Rectal smooth muscle tissue (tissue), 1 donor: ENCODE measurements at regions not wholly inside any gene's neighbourhood (a gene's known extent, or its start where the extent isn't known, plus 50 kb on each side); places are given as distances from the start of the nearest gene placed in this dataset.

ENCODE experiments used
- H3K27ac ChIP-seq: one replicate; pipeline ENCODE4 v1.7.0; 2013; ENCODE audit warnings: low read depth, low read length, inconsistent platforms
- H3K27me3 ChIP-seq: one replicate; pipeline ENCODE4 v1.7.0; 2013; ENCODE audit warnings: low read length; ENCODE audit not compliant: control insufficient read depth, insufficient read depth
- H3K36me3 ChIP-seq: one replicate; pipeline ENCODE4 v1.7.0; 2013; ENCODE audit warnings: low read length; ENCODE audit not compliant: control insufficient read depth, insufficient read depth
- H3K4me1 ChIP-seq: one replicate; pipeline ENCODE4 v1.7.0; 2013; ENCODE audit warnings: low read length; ENCODE audit not compliant: control insufficient read depth, insufficient read depth
- H3K4me3 ChIP-seq: one replicate; pipeline ENCODE4 v1.7.0; 2013; ENCODE audit warnings: low read length
- H3K9ac ChIP-seq: one replicate; pipeline ENCODE4 v1.7.0; 2013; ENCODE audit warnings: low read length

DNA sequence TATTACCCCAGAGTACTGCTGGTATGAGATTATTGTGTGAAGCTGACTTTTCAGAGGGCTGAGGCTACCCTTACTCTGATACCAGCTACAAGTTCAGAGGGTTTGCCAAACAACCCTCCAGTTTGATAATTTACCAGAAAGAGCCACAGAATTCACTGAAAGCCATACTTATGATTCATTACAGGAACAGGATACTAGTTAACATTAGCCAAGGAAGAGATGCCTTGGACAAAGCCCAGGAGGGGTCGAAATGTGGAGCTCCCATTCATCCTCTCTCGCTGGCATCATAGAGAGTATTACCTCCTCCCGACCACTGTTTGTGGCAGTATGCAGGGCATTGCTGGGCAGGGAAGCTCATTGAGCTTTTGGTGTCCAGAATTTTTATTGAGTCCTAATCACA lies 364.3 kb downstream of the KCNRG start:
- H3K4me3 ChIP-seq, result no peak overlapping the region
- H3K9ac ChIP-seq, result no peak overlapping the region
- H3K27me3 ChIP-seq, result no peaks in the 10 kb centered on the region
- H3K36me3 ChIP-seq, result no peaks in the 10 kb centered on the region
- no peak overlapping the region for H3K27ac ChIP-seq
- H3K4me1 ChIP-seq, result no peaks in the 10 kb centered on the region

- H3K4me3 ChIP-seq, result no peak overlapping the region
- no peaks in the 10 kb centered on the region for H3K4me1 ChIP-seq
- H3K36me3 ChIP-seq, result no peaks in the 10 kb centered on the region
- H3K27ac ChIP-seq, result no peak overlapping the region
- no peaks in the 10 kb centered on the region for H3K27me3 ChIP-seq
- no peak overlapping the region for H3K9ac ChIP-seq
Observed at GRCh38 chr13:50380905-50381304, 365.7 kb downstream of the KCNRG start.

DNA sequence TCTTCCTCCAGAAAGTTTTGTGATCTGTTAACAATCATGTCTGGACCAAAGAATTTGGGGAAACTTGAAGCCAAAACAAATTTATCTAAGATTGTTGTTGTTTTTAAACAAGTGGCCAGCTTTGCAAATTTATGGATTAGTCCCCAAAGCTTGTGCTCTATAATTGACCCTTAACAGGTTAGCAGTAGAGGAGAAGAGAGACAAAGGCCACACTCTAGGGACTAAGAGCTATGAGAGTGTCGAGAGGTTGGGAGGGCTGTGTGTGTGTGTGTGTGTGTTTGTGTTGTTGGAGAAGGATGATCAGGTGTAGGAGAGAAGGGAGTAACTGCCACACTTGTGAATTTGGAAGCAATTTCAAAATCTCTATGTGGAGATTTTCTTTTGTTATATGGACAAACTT lies 367.3 kb downstream of the KCNRG start:
- H3K4me3 ChIP-seq, result no peak overlapping the region
- no peaks in the 10 kb centered on the region for H3K36me3 ChIP-seq
- H3K27ac ChIP-seq, result no peak overlapping the region
- H3K4me1 ChIP-seq, result no peaks in the 10 kb centered on the region
- H3K9ac ChIP-seq, result no peak overlapping the region
- H3K27me3 ChIP-seq, result no peaks in the 10 kb centered on the region

- Histone ChIP-seq H3K4me1 (no peaks in the 10 kb centered on the region), H3K36me3 (no peaks in the 10 kb centered on the region), H3K4me3 (no peak overlapping the region), H3K27ac (no peak overlapping the region), H3K9ac (no peak overlapping the region), H3K27me3 (no peaks in the 10 kb centered on the region)
Observed at GRCh38 chr13:50382951-50383350, 367.7 kb downstream of the KCNRG start.

- H3K27ac ChIP-seq, result no peak overlapping the region
- no peak overlapping the region for H3K9ac ChIP-seq
- no peaks in the 10 kb centered on the region for H3K4me1 ChIP-seq
Observed at GRCh38 chr13:50384724-50385123, 369.5 kb downstream of the KCNRG start.

DNA sequence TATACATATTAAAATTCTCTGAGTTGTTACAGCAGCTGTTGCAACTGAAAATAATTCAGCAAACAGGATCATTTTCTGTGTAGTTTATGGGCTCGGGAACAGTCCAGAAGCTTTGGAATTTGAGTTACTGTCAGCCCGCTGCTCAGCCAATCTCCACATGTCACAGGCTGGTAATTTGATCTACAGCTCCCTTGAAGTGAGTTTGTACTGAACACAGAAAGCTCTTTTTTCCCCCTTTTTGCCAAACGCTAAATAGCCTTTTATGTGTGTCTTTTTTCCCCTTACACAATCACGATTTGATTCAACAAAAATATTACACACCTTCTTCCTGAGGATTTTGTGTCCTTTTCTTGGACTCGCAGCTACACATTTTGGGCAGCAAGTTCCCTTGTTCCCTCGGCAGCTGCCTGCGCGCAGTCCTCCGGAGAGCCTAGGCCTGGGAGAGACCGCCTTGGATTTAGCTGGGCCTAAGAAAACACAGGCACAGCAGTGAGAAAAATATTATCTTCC lies 371.4 kb downstream of the KCNRG start:
- no peak overlapping the region for H3K9ac ChIP-seq
- no peaks in the 10 kb centered on the region for H3K36me3 ChIP-seq
- H3K4me1 ChIP-seq, result no peaks in the 10 kb centered on the region
- no peak overlapping the region for H3K4me3 ChIP-seq
- H3K27me3 ChIP-seq, result no peaks in the 10 kb centered on the region
- H3K27ac ChIP-seq, result peak overlapping the region; percentile 3

More at GRCh38 chr13:50384724-50385123, 369.5 kb downstream of the KCNRG start:
- Histone ChIP-seq H3K36me3 (no peaks in the 10 kb centered on the region), H3K4me3 (no peak overlapping the region), H3K27me3 (no peaks in the 10 kb centered on the region)

DNA sequence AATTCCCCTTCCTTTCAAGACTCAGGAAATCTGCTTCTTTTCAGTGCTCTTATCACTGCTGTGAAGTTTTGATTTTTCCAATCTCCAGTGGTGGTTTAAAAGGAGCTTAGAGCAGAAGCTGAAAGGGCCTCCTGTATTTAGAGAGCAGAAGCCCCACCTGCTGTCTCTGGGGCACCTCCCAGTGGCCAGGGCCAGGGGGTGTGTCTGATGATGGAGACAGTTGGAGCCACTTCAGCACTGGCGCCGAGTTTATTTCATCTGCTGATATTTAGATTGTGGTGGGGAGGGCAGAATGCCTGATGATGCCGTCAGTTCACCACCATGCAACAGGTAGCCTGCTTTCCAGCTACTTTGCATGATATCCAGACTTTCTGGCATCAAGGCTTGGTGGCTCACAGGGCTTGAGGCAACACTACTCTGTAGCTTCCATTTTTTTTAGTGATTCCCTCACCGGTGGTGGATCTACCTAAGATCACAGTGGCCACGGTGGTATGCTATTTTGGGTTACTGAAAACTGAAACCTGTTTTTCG lies 371.9 kb downstream of the KCNRG start:
- no peaks in the 10 kb centered on the region for H3K4me1 ChIP-seq
- H3K36me3 ChIP-seq, result no peaks in the 10 kb centered on the region
- no peak overlapping the region for H3K4me3 ChIP-seq
- no peak overlapping the region for H3K9ac ChIP-seq
- no peaks in the 10 kb centered on the region for H3K27me3 ChIP-seq
- no peak overlapping the region for H3K27ac ChIP-seq

- Histone ChIP-seq H3K4me1 (no peaks in the 10 kb centered on the region), H3K4me3 (no peak overlapping the region), H3K27me3 (no peaks in the 10 kb centered on the region), H3K27ac (no peak overlapping the region), H3K9ac (no peak overlapping the region), H3K36me3 (no peaks in the 10 kb centered on the region)
Observed at GRCh38 chr13:50388481-50388880, 373.2 kb downstream of the KCNRG start.

DNA sequence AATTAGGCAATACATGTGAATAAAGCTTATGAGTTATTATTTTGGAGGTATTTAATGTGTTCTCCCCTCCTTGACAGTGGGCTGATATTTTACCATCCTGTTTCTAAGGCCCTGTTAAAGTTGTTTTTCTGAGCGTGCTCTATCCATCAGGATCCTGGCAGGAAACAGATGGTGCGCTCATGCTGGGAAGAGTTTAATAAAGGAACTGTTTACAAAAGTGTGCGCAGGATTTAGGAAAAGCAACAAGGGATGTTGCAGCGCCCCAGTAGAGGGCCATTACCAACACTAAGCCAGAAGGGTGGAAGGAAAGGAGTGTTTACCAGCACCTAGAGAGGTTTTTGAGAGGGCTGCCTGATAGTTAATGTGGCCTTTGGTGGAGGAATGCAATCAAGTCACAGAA lies 374.5 kb downstream of the KCNRG start:
- Histone ChIP-seq H3K4me1 (no peaks in the 10 kb centered on the region), H3K27me3 (no peaks in the 10 kb centered on the region), H3K36me3 (no peaks in the 10 kb centered on the region), H3K9ac (no peak overlapping the region), H3K4me3 (no peak overlapping the region), H3K27ac (no peak overlapping the region)

- no peak overlapping the region for H3K9ac ChIP-seq
- H3K4me1 ChIP-seq, result no peaks in the 10 kb centered on the region
- no peaks in the 10 kb centered on the region for H3K36me3 ChIP-seq
- H3K27ac ChIP-seq, result no peak overlapping the region
- H3K4me3 ChIP-seq, result no peak overlapping the region
- H3K27me3 ChIP-seq, result no peaks in the 10 kb centered on the region
Observed at GRCh38 chr13:50390503-50391248, 375.4 kb downstream of the KCNRG start.

DNA sequence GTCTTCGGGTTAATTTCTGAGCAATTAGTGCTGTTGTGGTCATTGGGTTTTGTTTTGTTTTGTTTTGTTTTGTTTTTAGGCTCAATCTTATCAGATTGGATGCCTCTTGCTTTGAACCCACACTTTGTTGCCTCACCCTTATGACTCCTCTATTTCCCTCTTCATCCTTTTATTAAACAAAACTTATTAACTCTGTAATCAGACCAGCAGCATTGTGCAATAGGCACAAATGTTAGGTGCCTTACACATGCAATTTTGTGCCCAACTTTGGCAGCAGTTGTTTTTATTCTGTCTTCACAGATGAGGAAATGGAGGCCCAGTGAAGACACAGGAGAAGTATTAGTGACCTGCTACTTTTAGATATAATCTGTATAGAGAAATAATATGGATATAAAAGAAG lies 377.7 kb downstream of the KCNRG start:
- H3K9ac ChIP-seq, result no peak overlapping the region
- no peak overlapping the region for H3K4me3 ChIP-seq
- H3K36me3 ChIP-seq, result no peaks in the 10 kb centered on the region
- no peak overlapping the region for H3K27ac ChIP-seq
- no peaks in the 10 kb centered on the region for H3K27me3 ChIP-seq
- H3K4me1 ChIP-seq, result no peaks in the 10 kb centered on the region

- Histone ChIP-seq H3K9ac (no peak overlapping the region), H3K27ac (no peak overlapping the region), H3K4me3 (no peak overlapping the region), H3K4me1 (no peaks in the 10 kb centered on the region), H3K36me3 (no peaks in the 10 kb centered on the region), H3K27me3 (no peaks in the 10 kb centered on the region)
Observed at GRCh38 chr13:50393628-50394027, 378.4 kb downstream of the KCNRG start.

DNA sequence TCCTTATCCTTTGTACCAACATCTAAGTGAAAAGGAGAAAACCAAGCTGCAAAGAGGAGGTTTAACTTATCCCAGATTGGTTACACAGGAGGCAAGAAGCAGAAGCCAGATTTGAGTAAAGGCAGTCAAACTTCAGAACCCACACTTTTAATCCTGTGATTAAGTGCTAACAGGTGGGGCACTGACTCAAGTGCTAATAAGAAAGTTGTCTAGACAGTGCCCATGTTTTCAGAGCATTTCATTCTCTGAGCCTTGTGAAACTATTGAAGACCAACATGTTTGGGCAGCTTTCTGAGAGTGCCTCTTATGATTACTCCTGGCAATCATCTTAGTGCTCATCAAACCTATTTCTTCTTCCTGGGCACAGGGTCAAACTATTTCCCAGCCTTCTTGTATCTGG lies 380.8 kb downstream of the KCNRG start:
- no peak overlapping the region for H3K4me3 ChIP-seq
- H3K4me1 ChIP-seq, result peaks cover 7% of the 10 kb centered on the region
- H3K9ac ChIP-seq, result no peak overlapping the region
- no peaks in the 10 kb centered on the region for H3K36me3 ChIP-seq
- no peaks in the 10 kb centered on the region for H3K27me3 ChIP-seq
- H3K27ac ChIP-seq, result no peak overlapping the region
